ENCODE measurements at regions not wholly inside any gene's neighbourhood (a gene's known extent, or its start where the extent isn't known, plus 50 kb on each side); places are given as distances from the start of the nearest gene placed in this dataset.

GRCh38 chr4:132557660-132558059 is 591.4 kb upstream of the PCDH10 start:
- no peak overlapping the region for H3K4me3 ChIP-seq (ENCODE audit: low read length)
- H3K27me3 ChIP-seq (ENCODE audit: control insufficient read depth, insufficient read depth, low read length), result no peaks in the 10 kb centered on the region
- no peak overlapping the region for H3K27ac ChIP-seq (ENCODE audit: low read length)
- no peak for DNase-seq (ENCODE audit: low read depth, low spot score)
- no peaks in the 10 kb centered on the region for H3K4me1 ChIP-seq (ENCODE audit: control insufficient read depth, insufficient read depth, low read length)
- no peaks in the 10 kb centered on the region for H3K9me3 ChIP-seq (ENCODE audit: control insufficient read depth, insufficient read depth, low read length)
- no peaks in the 10 kb centered on the region for H3K36me3 ChIP-seq (ENCODE audit: control insufficient read depth, insufficient read depth, low read length)

GRCh38 chr4:132564920-132565319 is 584.2 kb upstream of the PCDH10 start:
- WGBS (ENCODE audit: insufficient coverage, insufficient read length), result no CpG with 5 or more reads among the region's 1 CpG
- Histone ChIP-seq H3K27ac (ENCODE audit: low read length) (no peak overlapping the region), H3K9me3 (ENCODE audit: control insufficient read depth, insufficient read depth, low read length) (no peaks in the 10 kb centered on the region), H3K27me3 (ENCODE audit: control insufficient read depth, insufficient read depth, low read length) (no peaks in the 10 kb centered on the region), H3K4me1 (ENCODE audit: control insufficient read depth, insufficient read depth, low read length) (no peaks in the 10 kb centered on the region), H3K36me3 (ENCODE audit: control insufficient read depth, insufficient read depth, low read length) (no peaks in the 10 kb centered on the region), H3K4me3 (ENCODE audit: low read length) (no peak overlapping the region)
- DNase-seq (ENCODE audit: low read depth, low spot score), result no peak

- no CpG with 5 or more reads among the region's 2 CpGs for WGBS (ENCODE audit: insufficient coverage, insufficient read length)
- Histone ChIP-seq H3K36me3 (ENCODE audit: control insufficient read depth, insufficient read depth, low read length) (no peaks in the 10 kb centered on the region), H3K4me3 (ENCODE audit: low read length) (no peak overlapping the region), H3K27me3 (ENCODE audit: control insufficient read depth, insufficient read depth, low read length) (no peaks in the 10 kb centered on the region), H3K4me1 (ENCODE audit: control insufficient read depth, insufficient read depth, low read length) (no peaks in the 10 kb centered on the region), H3K27ac (ENCODE audit: low read length) (no peak overlapping the region), H3K9me3 (ENCODE audit: control insufficient read depth, insufficient read depth, low read length) (no peaks in the 10 kb centered on the region)
- no peak for DNase-seq (ENCODE audit: low read depth, low spot score)
Observed at GRCh38 chr4:132565542-132565941, 583.6 kb upstream of the PCDH10 start.

GRCh38 chr4:132572210-132572609 is 576.9 kb upstream of the PCDH10 start:
- H3K4me3 ChIP-seq (ENCODE audit: low read length), result no peak overlapping the region
- DNase-seq (ENCODE audit: low read depth, low spot score), result no peak
- H3K27ac ChIP-seq (ENCODE audit: low read length), result no peak overlapping the region
- no peaks in the 10 kb centered on the region for H3K36me3 ChIP-seq (ENCODE audit: control insufficient read depth, insufficient read depth, low read length)
- H3K27me3 ChIP-seq (ENCODE audit: control insufficient read depth, insufficient read depth, low read length), result no peaks in the 10 kb centered on the region
- no peaks in the 10 kb centered on the region for H3K4me1 ChIP-seq (ENCODE audit: control insufficient read depth, insufficient read depth, low read length)
- H3K9me3 ChIP-seq (ENCODE audit: control insufficient read depth, insufficient read depth, low read length), result no peaks in the 10 kb centered on the region
- 100% methylated on average over 2 of the region's 6 CpGs for WGBS (ENCODE audit: insufficient coverage, insufficient read length)

GRCh38 chr4:132587626-132588025 is 561.5 kb upstream of the PCDH10 start:
- Histone ChIP-seq H3K36me3 (ENCODE audit: control insufficient read depth, insufficient read depth, low read length) (peaks cover 2% of the 10 kb centered on the region; the same call in 1 of the 2 replicates), H3K27ac (ENCODE audit: low read length) (no peak overlapping the region), H3K4me3 (ENCODE audit: low read length) (no peak overlapping the region), H3K4me1 (ENCODE audit: control insufficient read depth, insufficient read depth, low read length) (no peaks in the 10 kb centered on the region), H3K27me3 (ENCODE audit: control insufficient read depth, insufficient read depth, low read length) (no peaks in the 10 kb centered on the region), H3K9me3 (ENCODE audit: control insufficient read depth, insufficient read depth, low read length) (peaks cover 2% of the 10 kb centered on the region)
- no peak for DNase-seq (ENCODE audit: low read depth, low spot score)

- DNase-seq (ENCODE audit: low read depth, low spot score), result no peak
- H3K4me1 ChIP-seq (ENCODE audit: control insufficient read depth, insufficient read depth, low read length), result no peaks in the 10 kb centered on the region
- no peak overlapping the region for H3K4me3 ChIP-seq (ENCODE audit: low read length)
- H3K27ac ChIP-seq (ENCODE audit: low read length), result no peak overlapping the region
- WGBS (ENCODE audit: insufficient coverage, insufficient read length), result no CpG with 5 or more reads among the region's 13 CpGs
- H3K9me3 ChIP-seq (ENCODE audit: control insufficient read depth, insufficient read depth, low read length), result no peaks in the 10 kb centered on the region; the same call in 1 of the 2 replicates
- no peaks in the 10 kb centered on the region for H3K27me3 ChIP-seq (ENCODE audit: control insufficient read depth, insufficient read depth, low read length)
- no peaks in the 10 kb centered on the region for H3K36me3 ChIP-seq (ENCODE audit: control insufficient read depth, insufficient read depth, low read length)
Observed at GRCh38 chr4:132592340-132592739, 556.8 kb upstream of the PCDH10 start.

GRCh38 chr4:132592850-132593249 is 556.2 kb upstream of the PCDH10 start:
- Histone ChIP-seq H3K27ac (ENCODE audit: low read length) (no peak overlapping the region), H3K9me3 (ENCODE audit: control insufficient read depth, insufficient read depth, low read length) (no peaks in the 10 kb centered on the region; the same call in 1 of the 2 replicates), H3K4me1 (ENCODE audit: control insufficient read depth, insufficient read depth, low read length) (no peaks in the 10 kb centered on the region), H3K4me3 (ENCODE audit: low read length) (no peak overlapping the region), H3K27me3 (ENCODE audit: control insufficient read depth, insufficient read depth, low read length) (no peaks in the 10 kb centered on the region), H3K36me3 (ENCODE audit: control insufficient read depth, insufficient read depth, low read length) (no peaks in the 10 kb centered on the region)
- no CpG with 5 or more reads among the region's 2 CpGs for WGBS (ENCODE audit: insufficient coverage, insufficient read length)
- no peak for DNase-seq (ENCODE audit: low read depth, low spot score)

- Histone ChIP-seq H3K27ac (ENCODE audit: low read length) (no peak overlapping the region), H3K9me3 (ENCODE audit: control insufficient read depth, insufficient read depth, low read length) (no peaks in the 10 kb centered on the region; the same call in 1 of the 2 replicates), H3K36me3 (ENCODE audit: control insufficient read depth, insufficient read depth, low read length) (no peaks in the 10 kb centered on the region), H3K27me3 (ENCODE audit: control insufficient read depth, insufficient read depth, low read length) (no peaks in the 10 kb centered on the region), H3K4me1 (ENCODE audit: control insufficient read depth, insufficient read depth, low read length) (no peaks in the 10 kb centered on the region), H3K4me3 (ENCODE audit: low read length) (no peak overlapping the region)
- no peak for DNase-seq (ENCODE audit: low read depth, low spot score)
- no CpG with 5 or more reads among the region's 4 CpGs for WGBS (ENCODE audit: insufficient coverage, insufficient read length)
Observed at GRCh38 chr4:132593717-132594400, 555.2 kb upstream of the PCDH10 start.

- H3K27ac ChIP-seq (ENCODE audit: low read length), result no peak overlapping the region
- DNase-seq (ENCODE audit: low read depth, low spot score), result no peak
- no peaks in the 10 kb centered on the region for H3K9me3 ChIP-seq (ENCODE audit: control insufficient read depth, insufficient read depth, low read length)
- no peak overlapping the region for H3K4me3 ChIP-seq (ENCODE audit: low read length)
- no peaks in the 10 kb centered on the region for H3K36me3 ChIP-seq (ENCODE audit: control insufficient read depth, insufficient read depth, low read length)
- no peaks in the 10 kb centered on the region for H3K4me1 ChIP-seq (ENCODE audit: control insufficient read depth, insufficient read depth, low read length)
- no peaks in the 10 kb centered on the region for H3K27me3 ChIP-seq (ENCODE audit: control insufficient read depth, insufficient read depth, low read length)
- no CpG with 5 or more reads among the region's 1 CpG for WGBS (ENCODE audit: insufficient coverage, insufficient read length)
Observed at GRCh38 chr4:132596186-132596585, 552.9 kb upstream of the PCDH10 start.

GRCh38 chr4:132605551-132605950 is 543.5 kb upstream of the PCDH10 start:
- Histone ChIP-seq H3K9me3 (ENCODE audit: control insufficient read depth, insufficient read depth, low read length) (no peaks in the 10 kb centered on the region), H3K27ac (ENCODE audit: low read length) (no peak overlapping the region), H3K4me1 (ENCODE audit: control insufficient read depth, insufficient read depth, low read length) (no peaks in the 10 kb centered on the region), H3K36me3 (ENCODE audit: control insufficient read depth, insufficient read depth, low read length) (no peaks in the 10 kb centered on the region), H3K4me3 (ENCODE audit: low read length) (no peak overlapping the region), H3K27me3 (ENCODE audit: control insufficient read depth, insufficient read depth, low read length) (no peaks in the 10 kb centered on the region)
- no CpG with 5 or more reads among the region's 4 CpGs for WGBS (ENCODE audit: insufficient coverage, insufficient read length)
- no peak for DNase-seq (ENCODE audit: low read depth, low spot score)

- no peaks in the 10 kb centered on the region for H3K4me1 ChIP-seq (ENCODE audit: control insufficient read depth, insufficient read depth, low read length)
- H3K4me3 ChIP-seq (ENCODE audit: low read length), result no peak overlapping the region
- H3K27me3 ChIP-seq (ENCODE audit: control insufficient read depth, insufficient read depth, low read length), result no peaks in the 10 kb centered on the region
- no peaks in the 10 kb centered on the region for H3K36me3 ChIP-seq (ENCODE audit: control insufficient read depth, insufficient read depth, low read length)
- no peak overlapping the region for H3K27ac ChIP-seq (ENCODE audit: low read length)
- 0 out of 2 replicates have a peak, but pooled peaks cover 3% of the 10 kb centered on the region for H3K9me3 ChIP-seq (ENCODE audit: control insufficient read depth, insufficient read depth, low read length)
- DNase-seq (ENCODE audit: low read depth, low spot score), result no peak
Observed at GRCh38 chr4:132614682-132615081, 534.4 kb upstream of the PCDH10 start.
